B cell (primary cell): ENCODE measurements at regions not wholly inside any gene's neighbourhood (a gene's known extent, or its start where the extent isn't known, plus 50 kb on each side); places are given as distances from the start of the nearest gene placed in this dataset.

Experiments
- ATAC-seq: fragments of 200-7000 bp; cut with Tn5 transposase; one replicate; pipeline ENCODE4 v1.10.0; 2021; ENCODE audit warnings: low read depth, mild to moderate bottlenecking, moderate number of reproducible peaks, moderate library complexity
- CTCF ChIA-PET: fragments of 350-600 bp; sonication (Branson Sonifier 250); formaldehyde crosslinking; loops from one replicate; lab custom pipeline; 2021; ENCODE audit warnings: antibody characterized with exemption, inconsistent platforms; lab: Charles Lee
- POLR2A ChIA-PET: fragments of 350-600 bp; sonication (Branson Sonifier 250); formaldehyde crosslinking; loops from one replicate; lab custom pipeline; 2021; ENCODE audit warnings: antibody characterized with exemption; lab: Charles Lee
- DNase-seq: peaks from one replicate; pipeline ENCODE4 v3.0.0; 2013
- H2AFZ ChIP-seq: 2 replicates; pipeline ENCODE4 v1.6.1; 2012; ENCODE audit warnings: mild to moderate bottlenecking, low read depth, low read length; ENCODE audit not compliant: insufficient read depth, poor library complexity, severe bottlenecking
- H3K27ac ChIP-seq, 2 donors: 1 replicate in 1 of 2; 2 replicates in 1 of 2; pipeline ENCODE4 v1.5.1; 2012 to 2013; ENCODE audit warnings: low read length in 2 of 2, mild to moderate bottlenecking in 2 of 2, moderate library complexity in 1 of 2
- H3K27me3 ChIP-seq, 4 experiments: fragments of 200-600 bp in 1 of 4; sonication (generic) in 1 of 4; replicated peaks in 1 of 4; 1 replicate in 2 of 4; 2 replicates in 2 of 4; pipeline versions ENCODE4 v1.6.1 to v1.7.0; 2013 to 2016; ENCODE audit warnings: low read length in 3 of 4, mild to moderate bottlenecking in 2 of 4, mixed read lengths in 1 of 4, moderate library complexity in 1 of 4; ENCODE audit not compliant: insufficient read depth in 4 of 4, control insufficient read depth in 3 of 4; ENCODE audit errors: control extremely low read depth in 1 of 4
- H3K36me3 ChIP-seq, 2 experiments: replicated peaks in 1 of 2; 1 replicate in 1 of 2; 2 replicates in 1 of 2; pipeline versions ENCODE4 v1.6.1 to v1.7.1; 2013; ENCODE audit warnings: low read length in 1 of 2; ENCODE audit not compliant: insufficient read depth in 2 of 2, control insufficient read depth in 1 of 2; ENCODE audit errors: control extremely low read depth in 1 of 2, extremely low read depth in 1 of 2
- H3K4me1 ChIP-seq, 2 donors: fragments of 200-600 bp in 1 of 2; sonication (generic) in 1 of 2; 1 replicate in 1 of 2; 2 replicates in 1 of 2; pipeline versions ENCODE4 v1.5.1 to v1.6.1; 2013 to 2017; ENCODE audit warnings: low read length in 2 of 2; ENCODE audit not compliant: control insufficient read depth in 2 of 2, insufficient read depth in 2 of 2
- H3K4me2 ChIP-seq: replicated peaks from 2 replicates; pipeline ENCODE3; 2012; ENCODE audit warnings: mild to moderate bottlenecking, low read depth, low read length; ENCODE audit not compliant: poor library complexity, severe bottlenecking
- H3K4me3 ChIP-seq, 5 experiments: fragments of 200-600 bp in 1 of 5; sonication (generic) in 1 of 5; 1 replicate in 3 of 5; 2 replicates in 2 of 5; pipeline versions ENCODE4 v1.5.1 to v1.7.0; 2011 to 2016; ENCODE audit warnings: low read length in 4 of 5, mild to moderate bottlenecking in 4 of 5, low read depth in 2 of 5, control low read depth in 1 of 5, moderate library complexity in 1 of 5; ENCODE audit not compliant: insufficient read depth in 1 of 5; ENCODE audit errors: control extremely low read depth in 1 of 5, extremely low read depth in 1 of 5
- H3K79me2 ChIP-seq: fragments of 200-600 bp; sonication (generic); one replicate; pipeline ENCODE4 v1.6.0; 2016; ENCODE audit warnings: low read length; ENCODE audit not compliant: control insufficient read depth, insufficient read depth
- H3K9ac ChIP-seq: fragments of 200-600 bp; sonication (generic); 2 replicates; pipeline ENCODE4 v1.6.1; 2017; ENCODE audit warnings: mild to moderate bottlenecking, low read length, moderate library complexity
- H3K9me3 ChIP-seq, 3 donors: one replicate each; pipeline versions ENCODE4 v1.6.1 to v1.7.1; 2013; ENCODE audit warnings: low read length in 2 of 3; ENCODE audit not compliant: control insufficient read depth in 2 of 3, insufficient read depth in 1 of 3; ENCODE audit errors: control extremely low read depth in 1 of 3
- H4K20me1 ChIP-seq: 2 replicates; pipeline ENCODE4 v1.6.0; 2012; ENCODE audit warnings: mild to moderate bottlenecking, low read length; ENCODE audit not compliant: insufficient read depth, control insufficient read depth, poor library complexity, severe bottlenecking
- H3K27ac Mint-ChIP-seq: one replicate; pipeline ENCODE4 v1.8.0; 2021; ENCODE audit warnings: mixed read lengths
- H3K27me3 Mint-ChIP-seq: one replicate; pipeline ENCODE4 v1.8.0; 2021; ENCODE audit warnings: mixed read lengths
- H3K4me1 Mint-ChIP-seq: one replicate; pipeline ENCODE4 v1.8.0; 2021; ENCODE audit warnings: mixed read lengths
- H3K4me3 Mint-ChIP-seq: one replicate; pipeline ENCODE4 v1.8.0; 2021; ENCODE audit warnings: mixed read lengths
- H3K9me3 Mint-ChIP-seq: one replicate; pipeline ENCODE4 v1.8.0; 2022; ENCODE audit warnings: mixed read lengths; ENCODE audit not compliant: insufficient read depth
- EZH2 ChIP-seq: IDR thresholded peaks from 2 replicates; pipeline ENCODE4 v1.6.1; 2012; ENCODE audit warnings: borderline replicate concordance, low read depth, mild to moderate bottlenecking, moderate library complexity, low read length; ENCODE audit not compliant: insufficient read depth, poor library complexity, severe bottlenecking
- WGBS: methylation state at CpG from one replicate; pipeline ENCODE4 v1.1.5; 2013; ENCODE audit warnings: missing lambda C conversion rate; ENCODE audit not compliant: insufficient coverage; 5-methylcytosine and 5-hydroxymethylcytosine counted together
- intact Hi-C: fragments of 100-400 bp; cut with micrococcal nuclease; formaldehyde crosslinking; loops from one replicate; pipeline ENCODE4 v1.10.0; 2022
- TF ChIP-seq, protein P1 (sequence below): fragments of 200-600 bp; IDR thresholded peaks from one replicate; pipeline ENCODE4 v1.8.0; 2022; ENCODE audit warnings: antibody characterized with exemption, mild to moderate bottlenecking

DNA sequence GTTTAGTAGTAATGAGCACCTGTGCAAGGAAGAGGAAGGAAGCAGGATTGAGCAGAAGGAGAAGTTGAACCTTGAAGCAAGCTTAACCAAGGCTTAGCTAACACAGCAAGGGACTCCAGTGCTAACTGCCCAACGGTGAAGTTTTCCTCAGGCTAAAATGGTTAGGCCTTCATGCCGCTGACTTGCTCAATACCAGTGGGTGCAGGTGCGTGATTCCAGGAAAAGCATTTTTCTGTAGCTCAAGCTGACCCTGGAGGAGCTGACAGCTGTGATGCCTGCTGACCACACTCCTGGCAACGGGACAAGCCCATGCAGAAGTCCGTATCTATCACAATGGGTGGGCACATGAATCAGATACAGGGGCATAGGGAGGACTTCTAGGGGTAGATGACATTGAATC is 76.5 kb upstream of the FGGY start:
- Mint-ChIP-seq H3K4me1 (peaks cover 6% of the 10 kb centered on the region), H3K27ac (no peak overlapping the region), H3K4me3 (no peak overlapping the region), H3K27me3 (no peaks in the 10 kb centered on the region), H3K9me3 (no peaks in the 10 kb centered on the region)
- Histone ChIP-seq H3K4me1 (peaks cover 4 to 7% of the 10 kb centered on the region in 2 donors), H3K79me2 (no peaks in the 10 kb centered on the region), H3K4me2 (no peak overlapping the region), H3K9me3 (peaks cover 0 to 7% (median 0%) of the 10 kb centered on the region in 3 donors), H3K36me3 (no peaks in the 10 kb centered on the region), H4K20me1 (no peaks in the 10 kb centered on the region), H2AFZ (no peak overlapping the region), H3K27ac (no peak overlapping the region), H3K9ac (no peak overlapping the region), H3K27me3 (no peaks in the 10 kb centered on the region), H3K4me3 (no peak overlapping the region)
- CTCF ChIA-PET, result no interaction called here
- intact Hi-C loops, result no loop called here
- 16% methylated on average over 5 of the region's 5 CpGs for WGBS
- TF ChIP-seq EZH2, result no peak
- TF ChIP-seq, protein P1, sequence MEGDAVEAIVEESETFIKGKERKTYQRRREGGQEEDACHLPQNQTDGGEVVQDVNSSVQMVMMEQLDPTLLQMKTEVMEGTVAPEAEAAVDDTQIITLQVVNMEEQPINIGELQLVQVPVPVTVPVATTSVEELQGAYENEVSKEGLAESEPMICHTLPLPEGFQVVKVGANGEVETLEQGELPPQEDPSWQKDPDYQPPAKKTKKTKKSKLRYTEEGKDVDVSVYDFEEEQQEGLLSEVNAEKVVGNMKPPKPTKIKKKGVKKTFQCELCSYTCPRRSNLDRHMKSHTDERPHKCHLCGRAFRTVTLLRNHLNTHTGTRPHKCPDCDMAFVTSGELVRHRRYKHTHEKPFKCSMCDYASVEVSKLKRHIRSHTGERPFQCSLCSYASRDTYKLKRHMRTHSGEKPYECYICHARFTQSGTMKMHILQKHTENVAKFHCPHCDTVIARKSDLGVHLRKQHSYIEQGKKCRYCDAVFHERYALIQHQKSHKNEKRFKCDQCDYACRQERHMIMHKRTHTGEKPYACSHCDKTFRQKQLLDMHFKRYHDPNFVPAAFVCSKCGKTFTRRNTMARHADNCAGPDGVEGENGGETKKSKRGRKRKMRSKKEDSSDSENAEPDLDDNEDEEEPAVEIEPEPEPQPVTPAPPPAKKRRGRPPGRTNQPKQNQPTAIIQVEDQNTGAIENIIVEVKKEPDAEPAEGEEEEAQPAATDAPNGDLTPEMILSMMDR, result no peak
- DNase-seq (no peak), ATAC-seq (no peak)
- POLR2A ChIA-PET, result no interaction called here

DNA sequence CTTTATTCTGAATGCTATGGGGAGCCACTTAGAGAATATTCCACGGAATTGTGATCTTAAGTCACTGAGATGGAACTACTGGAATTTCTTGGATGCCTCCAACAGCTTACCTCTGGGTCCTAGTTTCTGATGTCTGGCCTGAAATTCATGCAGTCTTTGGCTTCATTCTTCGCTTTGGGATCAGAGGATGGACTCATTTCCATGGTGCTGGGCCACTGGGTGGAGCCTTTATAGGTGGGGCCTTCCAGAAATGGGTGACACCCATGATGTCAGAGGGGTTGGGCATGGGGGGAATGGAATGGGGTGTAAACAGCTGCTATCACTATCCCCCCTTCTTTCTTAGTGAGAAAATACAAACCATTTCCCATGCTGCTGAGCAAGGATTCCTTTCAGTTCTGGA is 73.7 kb upstream of the FGGY start:
- WGBS, result 86% methylated on average over 2 of the region's 2 CpGs
- intact Hi-C loops, result no loop called here
- no peak overlapping the region for H3K4me2 ChIP-seq
- no peaks in the 10 kb centered on the region for H3K27me3 ChIP-seq
- H3K4me3 ChIP-seq, result no peak overlapping the region
- no peaks in the 10 kb centered on the region for H3K9me3 Mint-ChIP-seq
- no peak overlapping the region for H3K4me3 Mint-ChIP-seq
- peaks cover 4 to 7% of the 10 kb centered on the region in 2 donors for H3K4me1 ChIP-seq
- H3K9ac ChIP-seq, result no peak overlapping the region
- no peak overlapping the region for H3K27ac ChIP-seq
- ChIA-PET CTCF (interaction anchor here (1.2 to 1.7 kb wide), 2 partner anchors 10 to 476 kb away, joined by 3 to 4 read pairs; no protein-coding TSS in a partner anchor), POLR2A (no interaction called here)
- no peaks in the 10 kb centered on the region for H3K79me2 ChIP-seq
- H3K9me3 ChIP-seq, result peaks cover 0 to 3% (median 0%) of the 10 kb centered on the region in 3 donors
- no peak for DNase-seq
- peaks cover 6% of the 10 kb centered on the region for H3K4me1 Mint-ChIP-seq
- H4K20me1 ChIP-seq, result no peaks in the 10 kb centered on the region
- H3K27ac Mint-ChIP-seq, result no peak overlapping the region
- H3K27me3 Mint-ChIP-seq, result no peaks in the 10 kb centered on the region
- TF ChIP-seq, protein P1, result no peak
- no peak for TF ChIP-seq EZH2
- ATAC-seq, result no peak
- no peak overlapping the region for H2AFZ ChIP-seq
- H3K36me3 ChIP-seq, result no peaks in the 10 kb centered on the region
